ENCODE measurements at regions not wholly inside any gene's neighbourhood (a gene's known extent, or its start where the extent isn't known, plus 50 kb on each side); places are given as distances from the start of the nearest gene placed in this dataset.

- no peak overlapping the region for H3K4me3 ChIP-seq
- H3K36me3 ChIP-seq, result no peaks in the 10 kb centered on the region
- WGBS, 5 donors, result 32 to 63% (median 48%) methylated on average over 2 of the region's 2 CpGs
- no peak for TF ChIP-seq CTCF (IDR thresholded peaks at IDR 0.05)
- TF ChIP-seq POLR2AphosphoS5 (IDR thresholded peaks at IDR 0.05), result peak in 1 of 3 donors; percentile 42
- no peak for TF ChIP-seq POLR2A (IDR thresholded peaks at IDR 0.05)
- no peak for TF ChIP-seq EP300 (IDR thresholded peaks at IDR 0.05)
- intact Hi-C loops (cut with DNase I; ENCODE audit: low total_unique reads), result no loop called here
- H3K4me1 ChIP-seq, result no peaks in the 10 kb centered on the region
- DNase-seq, result peak in 1 of 2 donors; percentile 68
- no peaks in the 10 kb centered on the region for H3K27me3 ChIP-seq
- H3K9me3 ChIP-seq, result peaks cover 0 to 4% (median 0%) of the 10 kb centered on the region in 4 donors
- H3K27ac ChIP-seq, result no peak overlapping the region
Measured at GRCh38 chrX:49773993-49774392, 55.1 kb upstream of the PAGE4 start.

- Histone ChIP-seq H3K4me1 (no peaks in the 10 kb centered on the region), H3K4me3 (no peak overlapping the region), H3K36me3 (no peaks in the 10 kb centered on the region), H3K27me3 (no peaks in the 10 kb centered on the region), H3K27ac (no peak overlapping the region), H3K9me3 (peaks cover 0 to 4% (median 0%) of the 10 kb centered on the region in 4 donors)
- WGBS, 5 donors, result 47 to 80% (median 68%) methylated on average over 1 of the region's 1 CpG
- intact Hi-C loops (cut with DNase I; ENCODE audit: low total_unique reads), result loop anchor here (10.0 kb wide), 1 partner anchor 482 kb away; no protein-coding TSS in a partner anchor
- TF ChIP-seq POLR2AphosphoS5 (IDR thresholded peaks at IDR 0.05) (no peak), POLR2A (IDR thresholded peaks at IDR 0.05) (no peak), EP300 (IDR thresholded peaks at IDR 0.05) (no peak), CTCF (IDR thresholded peaks at IDR 0.05) (no peak)
- peak in 1 of 2 donors; percentile 49 for DNase-seq
Measured at GRCh38 chrX:49767236-49767635, 61.9 kb upstream of the PAGE4 start.

DNA sequence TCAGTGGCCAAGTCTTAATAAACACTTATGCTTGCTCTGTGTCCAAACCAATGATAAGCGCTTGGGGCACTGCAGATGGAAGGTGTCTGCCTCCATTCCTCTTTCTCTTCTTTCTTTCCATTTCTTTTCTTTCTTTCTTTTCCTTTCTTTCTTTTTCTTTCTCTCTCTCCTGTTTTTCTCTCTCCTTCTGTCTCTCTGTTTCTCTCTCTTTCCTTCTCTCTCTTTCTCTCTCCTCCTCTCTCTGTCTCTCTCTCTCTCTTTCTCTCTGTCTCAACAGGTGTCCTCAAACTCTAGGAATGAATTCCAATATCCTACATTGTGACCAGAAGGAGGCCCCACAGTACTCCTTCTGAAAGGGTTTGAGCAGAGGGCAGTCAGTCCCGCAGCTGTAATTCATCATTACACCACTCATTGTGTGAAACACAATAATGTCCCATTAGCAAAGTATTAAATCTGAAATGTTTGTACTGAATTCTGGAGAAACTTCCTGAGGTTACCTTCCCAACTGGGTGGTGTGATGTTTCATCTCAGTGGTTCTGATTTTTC lies 66.5 kb upstream of the PAGE1 start:
- Histone ChIP-seq H3K36me3 (no peaks in the 10 kb centered on the region), H3K9me3 (no peaks in the 10 kb centered on the region), H3K4me3 (no peak overlapping the region), H3K4me1 (no peaks in the 10 kb centered on the region), H3K27ac (no peak overlapping the region), H3K27me3 (peaks cover 0 to 5% (median 0%) of the 10 kb centered on the region in 3 donors)
- TF ChIP-seq CTCF (IDR thresholded peaks at IDR 0.05) (no peak), EP300 (IDR thresholded peaks at IDR 0.05) (no peak), POLR2AphosphoS5 (IDR thresholded peaks at IDR 0.05) (no peak), POLR2A (IDR thresholded peaks at IDR 0.05) (no peak)
- 41 to 61% (median 51%) methylated on average over 2 of the region's 2 CpGs for WGBS, 5 donors
- DNase-seq, result no peak
- intact Hi-C loops (cut with DNase I; ENCODE audit: low total_unique reads), result loop anchor here (10.0 kb wide), 1 partner anchor 477 kb away; no protein-coding TSS in a partner anchor

DNA sequence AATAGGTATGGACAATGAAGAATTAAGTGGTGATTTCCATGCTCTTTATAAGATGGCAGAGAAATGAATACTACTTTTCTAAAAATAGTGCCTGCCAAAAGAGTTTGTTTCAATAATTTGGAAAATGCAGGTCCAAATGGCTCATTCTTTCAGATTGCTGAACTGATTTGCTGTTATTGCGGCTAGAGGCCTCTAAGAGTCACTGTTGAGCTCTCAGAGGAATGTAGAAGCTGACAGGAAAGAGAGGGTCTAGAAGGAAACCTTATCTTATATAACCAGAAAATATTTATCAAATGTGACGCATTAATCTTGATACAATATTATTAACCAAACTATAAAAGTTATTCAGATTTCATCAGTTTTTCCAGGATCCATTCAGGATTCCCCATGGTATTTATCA lies 65.7 kb upstream of the PAGE1 start:
- Histone ChIP-seq H3K27me3 (peaks cover 0 to 5% (median 0%) of the 10 kb centered on the region in 3 donors), H3K27ac (no peak overlapping the region), H3K36me3 (no peaks in the 10 kb centered on the region), H3K4me3 (no peak overlapping the region), H3K9me3 (no peaks in the 10 kb centered on the region), H3K4me1 (no peaks in the 10 kb centered on the region)
- WGBS, 5 donors, result 0 to 5% (median 3%) methylated on average over 2 of the region's 2 CpGs
- intact Hi-C loops (cut with DNase I; ENCODE audit: low total_unique reads), result loop anchor here (10.0 kb wide), 1 partner anchor 477 kb away; no protein-coding TSS in a partner anchor
- TF ChIP-seq CTCF (IDR thresholded peaks at IDR 0.05), result peak in 4 of 7 experiments; percentile 19 to 41 (median 32)
- TF ChIP-seq POLR2AphosphoS5 (IDR thresholded peaks at IDR 0.05), result no peak
- no peak for TF ChIP-seq POLR2A (IDR thresholded peaks at IDR 0.05)
- DNase-seq, result peak in 1 of 2 donors; percentile 51
